ENCODE measurements at regions not wholly inside any gene's neighbourhood (a gene's known extent, or its start where the extent isn't known, plus 50 kb on each side); places are given as distances from the start of the nearest gene placed in this dataset.

DNA sequence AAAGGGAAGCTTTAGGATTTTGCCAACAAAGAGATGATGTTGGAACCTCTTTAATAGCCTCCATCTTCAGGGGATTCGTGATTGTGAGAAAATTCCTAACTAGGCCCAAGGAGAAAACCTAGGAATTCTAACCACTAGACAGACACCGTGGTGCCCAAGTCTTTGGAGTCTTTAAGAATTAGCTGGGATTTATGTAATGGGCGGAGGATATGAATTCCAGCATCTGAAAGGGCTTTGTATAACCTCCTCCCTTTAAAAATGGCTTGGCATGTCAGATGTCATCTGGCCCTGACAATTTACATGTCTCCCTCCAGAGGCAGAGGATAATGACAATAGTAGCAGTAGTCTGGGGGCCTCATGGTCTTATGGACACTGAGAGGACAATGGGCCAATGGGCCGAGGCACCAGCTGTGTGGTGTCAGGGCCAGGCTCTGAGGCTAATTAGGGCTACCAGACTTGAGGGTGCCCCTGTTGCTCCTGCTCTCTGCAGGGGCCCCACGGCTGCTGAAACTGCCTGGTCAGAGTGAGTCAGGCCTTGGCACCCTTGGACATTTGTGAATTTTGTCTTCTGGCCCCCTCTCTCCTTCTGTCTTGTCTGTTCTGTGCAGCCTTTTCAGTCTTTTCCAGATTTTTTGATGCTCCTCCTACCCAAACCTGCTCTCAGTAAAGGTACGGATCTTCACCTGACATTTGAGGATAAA, 113.9 kb downstream of the EDN1 start:
- CTCF ChIA-PET (ENCODE audit: unreplicated experiment): no interaction called here
- H3K79me2 ChIP-seq (ENCODE audit: insufficient read depth, low read depth, low read length): no peaks in the 10 kb centered on the region
- H3K9me2 ChIP-seq (ENCODE audit: insufficient read depth, low read length): no peaks in the 10 kb centered on the region
- H2AFZ ChIP-seq (ENCODE audit: low read length): no peak overlapping the region
- no peaks in the 10 kb centered on the region for H3K36me3 ChIP-seq (ENCODE audit: insufficient read depth, low read length)
- no peak overlapping the region for H3K4me3 ChIP-seq (ENCODE audit: low read depth, low read length, poor library complexity, severe bottlenecking)
- no TSS peak for BruUV-seq (replicated peaks)
- H3K27ac ChIP-seq (ENCODE audit: low read depth, low read length, poor library complexity, severe bottlenecking): no peak overlapping the region
- intact Hi-C loops (cut with micrococcal nuclease; ENCODE audit: unreplicated experiment): no loop called here
- no peaks in the 10 kb centered on the region for H4K20me1 ChIP-seq (ENCODE audit: insufficient read depth, low read length)
- DNase-seq (ENCODE audit: low spot score): no peak
- no peaks in the 10 kb centered on the region for H3K9me3 ChIP-seq (ENCODE audit: low read length)
- no peak overlapping the region for H3K4me2 ChIP-seq (ENCODE audit: low read length)
- POLR2A ChIA-PET: no interaction called here
- TF ChIP-seq, protein P1, sequence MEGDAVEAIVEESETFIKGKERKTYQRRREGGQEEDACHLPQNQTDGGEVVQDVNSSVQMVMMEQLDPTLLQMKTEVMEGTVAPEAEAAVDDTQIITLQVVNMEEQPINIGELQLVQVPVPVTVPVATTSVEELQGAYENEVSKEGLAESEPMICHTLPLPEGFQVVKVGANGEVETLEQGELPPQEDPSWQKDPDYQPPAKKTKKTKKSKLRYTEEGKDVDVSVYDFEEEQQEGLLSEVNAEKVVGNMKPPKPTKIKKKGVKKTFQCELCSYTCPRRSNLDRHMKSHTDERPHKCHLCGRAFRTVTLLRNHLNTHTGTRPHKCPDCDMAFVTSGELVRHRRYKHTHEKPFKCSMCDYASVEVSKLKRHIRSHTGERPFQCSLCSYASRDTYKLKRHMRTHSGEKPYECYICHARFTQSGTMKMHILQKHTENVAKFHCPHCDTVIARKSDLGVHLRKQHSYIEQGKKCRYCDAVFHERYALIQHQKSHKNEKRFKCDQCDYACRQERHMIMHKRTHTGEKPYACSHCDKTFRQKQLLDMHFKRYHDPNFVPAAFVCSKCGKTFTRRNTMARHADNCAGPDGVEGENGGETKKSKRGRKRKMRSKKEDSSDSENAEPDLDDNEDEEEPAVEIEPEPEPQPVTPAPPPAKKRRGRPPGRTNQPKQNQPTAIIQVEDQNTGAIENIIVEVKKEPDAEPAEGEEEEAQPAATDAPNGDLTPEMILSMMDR (conservative IDR thresholded peaks at IDR 0.05; ENCODE audit: low read length): no peak
- no peak for TF ChIP-seq EZH2phosphoT487 (IDR thresholded peaks at IDR 0.05; ENCODE audit: borderline replicate concordance, low read depth, low read length)
- no peaks in the 10 kb centered on the region for H3K4me1 ChIP-seq (ENCODE audit: insufficient read depth, low read length, poor library complexity, severe bottlenecking)

DNA sequence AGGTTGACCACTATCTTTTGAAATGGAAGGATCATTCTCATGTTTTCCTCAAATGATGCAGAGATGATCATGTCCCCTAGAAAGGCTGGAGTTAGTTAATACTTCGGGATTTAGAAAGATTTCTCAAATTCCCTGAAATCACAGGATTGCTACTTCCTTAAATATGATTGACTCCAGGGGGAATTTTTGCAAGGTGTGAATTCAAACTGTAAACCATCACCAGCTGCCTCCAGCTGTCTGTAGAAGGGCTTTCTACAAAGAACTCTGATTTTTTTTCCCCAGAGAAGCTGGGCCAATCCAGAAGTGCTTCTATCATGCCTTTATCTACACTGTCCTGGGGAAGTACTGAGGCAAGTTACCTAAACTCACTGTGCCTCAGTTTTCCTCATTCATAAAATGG, 114.5 kb downstream of the EDN1 start:
- H3K4me1 ChIP-seq (ENCODE audit: insufficient read depth, low read length, poor library complexity, severe bottlenecking): no peaks in the 10 kb centered on the region
- H3K36me3 ChIP-seq (ENCODE audit: insufficient read depth, low read length): no peaks in the 10 kb centered on the region
- TF ChIP-seq EZH2phosphoT487 (IDR thresholded peaks at IDR 0.05; ENCODE audit: borderline replicate concordance, low read depth, low read length): no peak
- TF ChIP-seq, protein P1 (conservative IDR thresholded peaks at IDR 0.05; ENCODE audit: low read length): no peak
- POLR2A ChIA-PET: no interaction called here
- no peak for DNase-seq (ENCODE audit: low spot score)
- no peak overlapping the region for H2AFZ ChIP-seq (ENCODE audit: low read length)
- H3K9me3 ChIP-seq (ENCODE audit: low read length): no peaks in the 10 kb centered on the region
- no peaks in the 10 kb centered on the region for H3K79me2 ChIP-seq (ENCODE audit: insufficient read depth, low read depth, low read length)
- intact Hi-C loops (cut with micrococcal nuclease; ENCODE audit: unreplicated experiment): no loop called here
- H3K27ac ChIP-seq (ENCODE audit: low read depth, low read length, poor library complexity, severe bottlenecking): no peak overlapping the region
- BruUV-seq (replicated peaks): no TSS peak
- H3K4me2 ChIP-seq (ENCODE audit: low read length): no peak overlapping the region
- CTCF ChIA-PET (ENCODE audit: unreplicated experiment): no interaction called here
- no peaks in the 10 kb centered on the region for H4K20me1 ChIP-seq (ENCODE audit: insufficient read depth, low read length)
- H3K4me3 ChIP-seq (ENCODE audit: low read depth, low read length, poor library complexity, severe bottlenecking): no peak overlapping the region
- no peaks in the 10 kb centered on the region for H3K9me2 ChIP-seq (ENCODE audit: insufficient read depth, low read length)

DNA sequence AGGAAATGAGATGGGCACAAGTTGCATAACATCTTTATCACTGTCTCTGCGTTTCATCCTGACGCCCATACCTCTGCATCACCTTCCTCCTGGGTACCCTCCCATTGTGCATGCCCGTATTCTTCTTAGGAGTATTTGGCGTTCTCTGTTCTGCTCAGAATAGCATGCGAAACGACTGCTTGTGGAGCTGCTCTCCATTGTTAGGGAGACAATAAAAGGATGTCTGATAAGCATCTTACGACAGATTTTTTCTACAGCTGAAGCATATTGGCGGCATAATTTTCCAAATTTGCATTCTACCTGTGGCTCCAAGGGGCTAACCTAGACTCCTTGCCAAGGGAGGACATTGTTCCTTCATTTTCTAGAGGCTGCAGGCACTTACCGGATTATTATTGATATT, 118.6 kb downstream of the EDN1 start:
- H3K9me3 ChIP-seq (ENCODE audit: low read length): no peaks in the 10 kb centered on the region
- H3K9me2 ChIP-seq (ENCODE audit: insufficient read depth, low read length): no peaks in the 10 kb centered on the region
- no peak overlapping the region for H3K4me2 ChIP-seq (ENCODE audit: low read length)
- H3K79me2 ChIP-seq (ENCODE audit: insufficient read depth, low read depth, low read length): no peaks in the 10 kb centered on the region
- H2AFZ ChIP-seq (ENCODE audit: low read length): no peak overlapping the region
- H3K4me3 ChIP-seq (ENCODE audit: low read depth, low read length, poor library complexity, severe bottlenecking): no peak overlapping the region
- no peak for TF ChIP-seq EZH2phosphoT487 (IDR thresholded peaks at IDR 0.05; ENCODE audit: borderline replicate concordance, low read depth, low read length)
- TF ChIP-seq, protein P1 (conservative IDR thresholded peaks at IDR 0.05; ENCODE audit: low read length): no peak
- H3K4me1 ChIP-seq (ENCODE audit: insufficient read depth, low read length, poor library complexity, severe bottlenecking): no peaks in the 10 kb centered on the region
- no peaks in the 10 kb centered on the region for H3K36me3 ChIP-seq (ENCODE audit: insufficient read depth, low read length)
- intact Hi-C loops (cut with micrococcal nuclease; ENCODE audit: unreplicated experiment): no loop called here
- POLR2A ChIA-PET: no interaction called here
- no peak overlapping the region for H3K27ac ChIP-seq (ENCODE audit: low read depth, low read length, poor library complexity, severe bottlenecking)
- H4K20me1 ChIP-seq (ENCODE audit: insufficient read depth, low read length): no peaks in the 10 kb centered on the region
- CTCF ChIA-PET (ENCODE audit: unreplicated experiment): no interaction called here
- no peak for DNase-seq (ENCODE audit: low spot score)
- no TSS peak for BruUV-seq (replicated peaks)

Measured in OCI-LY7 (cell line).